ENCODE measurements at regions not wholly inside any gene's neighbourhood (a gene's known extent, or its start where the extent isn't known, plus 50 kb on each side); places are given as distances from the start of the nearest gene placed in this dataset.

DNA sequence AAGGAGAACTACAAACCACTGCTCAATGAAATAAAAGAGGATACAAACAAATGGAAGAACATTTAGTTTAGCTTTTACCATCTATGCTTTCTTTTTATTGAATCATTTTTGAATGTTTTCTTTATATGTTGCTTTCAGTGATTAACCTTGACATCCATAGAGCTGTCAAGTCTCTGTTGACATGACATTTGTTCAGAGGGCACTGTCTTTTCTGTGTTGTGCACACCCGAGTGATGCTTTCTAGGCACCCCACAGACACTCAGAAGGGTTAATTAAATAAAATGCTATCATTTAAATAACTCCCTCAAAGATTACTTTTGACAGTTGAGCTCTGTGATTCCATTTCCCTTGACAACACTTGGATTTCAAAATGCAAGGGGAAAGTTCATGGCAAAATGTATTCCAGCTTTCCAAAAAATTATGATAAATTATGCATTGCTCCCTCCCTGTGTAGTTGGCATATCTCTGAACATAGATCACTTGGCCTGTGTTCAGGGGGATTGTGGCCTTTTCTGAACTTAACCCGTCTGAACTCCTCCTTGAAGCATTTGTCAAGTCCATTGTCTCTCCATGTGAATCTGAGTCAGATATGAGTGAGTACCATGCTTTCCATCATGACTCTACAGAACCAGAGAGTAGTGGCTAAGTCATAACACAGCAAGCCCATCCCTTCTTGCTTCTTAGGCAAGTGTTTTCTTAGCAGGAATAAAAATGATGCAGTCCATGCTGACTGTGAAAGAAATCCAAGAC is 372.6 kb downstream of the RPRM start:
- no peak for DNase-seq (ENCODE audit: low spot score)

DNA sequence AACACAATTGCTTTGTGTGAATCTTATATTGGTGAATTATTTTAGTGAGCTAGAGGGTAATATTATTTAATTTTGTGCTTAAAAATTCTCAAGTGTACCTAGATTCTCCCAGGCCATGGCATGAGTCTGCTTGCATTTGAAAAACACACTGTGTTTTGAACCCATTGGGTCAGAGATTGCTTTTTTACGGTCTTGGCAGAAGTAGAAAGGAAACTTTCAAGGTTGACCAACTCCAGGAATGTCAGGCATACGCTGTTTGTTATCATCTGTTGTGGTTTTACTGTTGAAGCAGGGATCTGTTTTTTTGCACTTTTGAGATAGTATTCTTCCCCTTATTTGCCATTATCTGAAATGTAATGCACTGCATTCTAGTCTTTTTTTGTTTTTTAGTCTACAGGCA is 377.4 kb downstream of the RPRM start:
- no peak for DNase-seq (ENCODE audit: low spot score)

DNA sequence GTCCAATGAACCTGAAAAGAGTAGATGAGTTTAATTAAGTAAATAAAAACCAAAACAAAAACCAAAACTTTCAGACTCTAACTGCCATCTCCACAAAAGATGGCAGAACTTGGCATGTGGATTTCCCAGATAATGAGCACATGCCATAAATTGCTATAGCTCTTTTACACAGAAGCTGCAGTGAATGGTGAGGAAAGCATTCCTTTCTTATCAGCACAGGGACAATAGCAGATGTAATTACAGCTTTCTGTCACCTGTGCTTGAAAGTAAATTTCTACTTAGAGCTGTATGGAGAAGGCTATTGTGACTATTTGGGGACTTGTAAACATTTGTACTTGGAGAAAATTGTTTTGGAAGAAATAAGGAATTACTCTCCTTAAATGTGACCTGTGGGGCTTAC is 378.4 kb downstream of the RPRM start:
- DNase-seq (ENCODE audit: low spot score) = no peak

DNA sequence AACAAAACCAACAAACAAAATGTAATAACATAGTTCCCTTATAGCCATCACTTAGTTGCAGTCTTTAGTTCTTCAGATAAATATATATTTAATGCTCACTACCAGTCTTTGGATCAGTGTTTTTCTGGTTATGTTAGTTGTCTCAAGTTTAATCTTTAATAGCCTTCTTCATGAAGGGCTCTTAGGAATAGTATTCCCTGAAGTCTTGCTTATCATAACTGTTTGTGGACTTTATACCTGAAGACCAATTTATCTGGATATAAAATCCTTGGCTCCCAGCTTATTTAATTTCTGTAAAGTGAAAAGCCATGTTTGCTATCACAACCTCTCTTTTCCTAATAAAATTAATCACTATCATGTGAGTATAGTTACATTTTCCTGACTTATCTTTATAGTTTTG is 379.7 kb downstream of the ARL6IP6 start:
- no peak for DNase-seq (ENCODE audit: low spot score)

DNA sequence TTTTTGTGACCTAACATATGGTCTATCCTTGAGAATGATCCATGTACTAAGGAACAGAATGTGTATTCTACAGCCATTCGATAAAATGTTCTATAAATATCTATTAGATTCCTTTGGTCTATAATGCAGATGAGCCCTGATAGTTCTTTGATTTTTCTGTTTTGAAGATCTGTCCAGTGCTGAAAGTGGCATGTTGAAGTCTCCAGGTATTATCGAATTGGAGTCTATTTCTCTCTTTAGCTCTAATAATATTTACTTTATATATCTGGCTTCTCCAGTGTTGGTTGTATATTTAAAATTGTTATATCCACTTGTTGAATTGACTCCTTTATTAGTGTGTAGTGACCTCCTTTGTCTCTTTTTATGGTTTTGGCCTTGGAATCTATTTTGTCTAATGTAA is 377.9 kb downstream of the ARL6IP6 start:
- DNase-seq (ENCODE audit: low spot score) = no peak

DNA sequence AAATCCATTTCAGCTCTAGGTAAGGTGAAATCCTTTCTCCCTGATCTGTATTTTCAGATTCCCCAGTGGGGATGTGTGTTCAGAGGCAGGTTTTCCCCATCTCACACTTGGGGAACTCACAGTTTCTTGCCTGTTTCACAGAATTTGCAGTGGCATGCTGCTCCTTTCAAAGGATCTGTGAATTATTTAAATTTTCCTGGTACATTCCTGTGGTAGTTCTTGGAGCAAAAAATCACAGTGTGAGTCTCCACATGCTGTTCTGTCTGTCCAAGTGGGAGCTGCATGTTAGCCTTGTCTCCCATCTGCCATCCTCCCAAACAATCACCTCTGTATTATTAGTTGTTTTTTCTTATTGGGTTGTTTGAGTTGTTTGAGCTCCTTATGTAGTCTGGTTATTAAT is 372.9 kb downstream of the ARL6IP6 start:
- DNase-seq (ENCODE audit: low spot score) = no peak

DNA sequence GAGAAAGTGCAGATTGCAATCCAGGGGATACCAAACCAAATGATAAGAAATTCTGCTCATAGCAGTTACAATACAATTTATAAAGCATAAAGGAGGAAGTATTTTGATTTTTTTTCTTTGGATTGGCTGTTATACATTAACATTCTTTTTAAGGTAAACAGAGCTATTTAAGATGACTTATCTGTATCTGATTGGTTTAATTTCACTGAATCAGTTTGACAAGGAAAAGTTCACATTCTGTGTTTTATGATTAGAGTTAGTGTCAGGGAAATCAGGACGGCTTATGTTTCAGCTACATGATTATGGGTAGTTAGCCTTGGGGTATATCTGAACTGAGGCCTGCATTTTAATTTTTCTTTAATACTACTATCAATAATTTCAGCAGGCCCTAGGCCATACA is 360.9 kb downstream of the ARL6IP6 start:
- DNase-seq (ENCODE audit: low spot score) = no peak

DNA sequence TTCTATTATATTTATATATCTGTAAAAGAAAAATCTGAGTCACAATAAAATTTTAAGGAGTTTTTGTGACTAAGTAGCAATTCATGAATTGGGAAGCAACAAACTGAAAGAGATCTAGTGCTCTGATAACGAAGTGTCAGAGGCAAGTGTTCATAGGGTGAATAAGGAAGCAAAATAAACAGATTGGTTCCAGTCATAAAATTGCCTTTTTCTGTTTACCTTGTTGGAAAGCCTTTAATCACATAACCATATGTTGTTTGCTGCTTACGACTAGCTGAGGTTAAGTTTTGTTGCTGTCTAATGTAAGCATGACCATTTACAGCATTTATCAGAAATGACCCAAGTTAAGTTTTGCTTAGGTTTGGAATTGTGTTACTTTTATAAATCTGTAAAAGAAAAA is 358.9 kb downstream of the ARL6IP6 start:
- no peak for DNase-seq (ENCODE audit: low spot score)

DNA sequence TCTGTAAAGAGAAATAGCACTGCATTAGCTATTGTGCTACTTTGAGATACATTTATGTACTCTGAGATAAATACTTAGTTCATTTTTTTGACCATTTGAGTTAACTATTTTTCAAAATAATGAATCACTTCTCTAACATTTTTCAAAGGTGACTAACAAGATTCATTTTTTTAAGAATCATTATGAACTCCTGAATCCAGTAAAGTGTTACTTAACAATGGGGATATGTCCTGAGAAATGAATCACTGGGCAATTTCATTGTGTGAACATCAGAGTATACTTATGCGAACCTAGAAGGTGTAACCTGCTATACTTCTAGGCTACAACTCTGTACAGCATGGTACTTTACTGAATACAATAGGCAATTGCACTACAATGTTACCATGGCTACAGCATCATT is 355.8 kb downstream of the ARL6IP6 start:
- DNase-seq (ENCODE audit: low spot score) = no peak

DNA sequence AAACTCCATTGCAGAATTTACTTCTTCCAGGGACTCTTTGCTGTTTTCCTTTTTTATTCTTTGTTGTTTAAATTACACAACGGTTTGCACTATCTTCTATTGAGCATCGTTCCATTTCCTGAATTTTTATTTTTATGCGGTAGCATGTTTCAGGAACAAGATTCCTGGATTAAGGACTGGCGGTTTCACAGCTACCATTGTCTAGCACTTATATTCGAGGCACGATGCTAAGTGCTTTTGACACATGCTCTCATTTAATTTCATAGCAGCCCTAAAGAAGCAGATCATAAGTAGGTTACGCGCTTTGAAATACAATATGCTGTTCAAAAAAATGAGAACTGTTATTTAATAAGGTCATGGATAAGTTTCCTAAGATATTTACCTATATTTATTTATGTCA is 354.4 kb downstream of the ARL6IP6 start:
- DNase-seq (ENCODE audit: low spot score) = no peak

DNA sequence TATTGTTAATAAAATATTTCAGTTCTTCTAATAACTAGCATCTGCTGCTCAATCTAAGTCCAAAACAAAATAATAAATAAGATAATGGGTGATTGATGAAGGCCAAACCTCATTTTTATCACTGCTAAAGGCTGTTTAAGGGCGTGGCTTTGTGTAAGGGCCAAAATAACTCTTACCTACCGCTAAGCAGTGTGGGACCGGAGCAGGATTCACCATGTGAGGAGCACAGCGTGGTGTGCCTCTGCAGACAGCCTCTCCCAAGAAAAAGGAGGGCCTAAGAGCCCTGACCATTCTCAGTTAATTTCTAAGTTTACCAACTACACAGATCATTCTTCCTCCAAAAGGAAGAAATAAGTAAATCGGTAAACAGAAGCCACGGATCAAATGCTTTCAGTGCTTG is 353.7 kb downstream of the ARL6IP6 start:
- DNase-seq (ENCODE audit: low spot score) = no peak

DNA sequence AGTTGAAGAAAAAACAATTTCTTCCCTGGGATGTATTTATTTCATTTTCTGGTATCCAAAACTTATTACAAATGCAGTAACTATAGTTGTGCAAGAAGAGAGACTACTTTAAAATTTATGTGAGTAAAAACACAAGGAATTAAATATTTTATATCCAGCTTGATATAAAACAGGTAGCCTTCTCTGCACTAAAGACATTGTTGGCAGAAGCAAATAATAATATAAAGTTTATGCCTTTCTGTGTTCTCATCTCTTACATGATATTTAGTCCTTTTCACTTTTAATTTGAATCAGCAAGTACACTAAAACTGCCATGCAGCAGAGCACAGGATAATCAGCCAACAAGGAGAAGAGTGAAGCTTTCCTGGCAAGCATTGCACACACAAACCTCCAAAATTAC is 352.7 kb downstream of the ARL6IP6 start:
- DNase-seq (ENCODE audit: low spot score) = no peak

DNA sequence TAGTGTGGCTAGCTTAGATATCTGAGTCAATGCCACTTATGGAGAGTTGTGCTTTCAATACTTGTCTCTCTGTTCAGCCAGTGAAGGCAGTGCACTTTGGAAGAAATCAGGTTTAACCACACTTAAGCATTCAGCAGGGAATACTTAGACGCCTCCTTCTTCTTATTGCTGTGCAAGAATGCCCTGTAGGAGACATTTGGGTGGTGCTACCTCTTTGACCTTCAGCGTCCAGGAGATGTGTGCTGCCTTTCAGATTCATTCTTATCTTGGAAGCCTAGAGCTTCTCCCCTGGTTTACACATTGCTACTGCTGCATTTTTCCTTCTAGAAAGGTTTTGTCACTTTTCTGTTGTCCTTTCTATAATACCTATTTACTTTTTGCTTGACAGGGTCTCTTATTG is 350.5 kb downstream of the ARL6IP6 start:
- no peak for DNase-seq (ENCODE audit: low spot score)

DNA sequence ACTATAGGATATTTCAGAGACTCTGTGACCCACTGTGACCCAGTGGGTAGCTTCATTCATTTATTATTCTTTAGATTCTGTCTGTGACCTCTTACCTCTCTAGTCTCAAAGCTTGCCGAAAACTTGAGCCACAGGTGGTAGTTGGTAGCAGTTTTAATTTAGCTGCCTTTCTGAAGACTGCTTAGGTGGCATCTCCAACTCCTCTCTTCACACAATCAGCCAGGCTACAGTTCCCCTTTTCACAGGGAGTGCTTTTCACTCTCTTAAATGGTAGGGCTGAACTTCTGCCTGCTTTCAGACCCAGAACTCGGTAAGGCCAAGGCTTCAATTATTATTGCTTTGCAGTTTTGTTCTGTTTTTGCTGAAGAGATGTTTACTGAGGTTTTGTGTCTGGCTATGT is 349.6 kb downstream of the ARL6IP6 start:
- DNase-seq (ENCODE audit: low spot score) = no peak

DNA sequence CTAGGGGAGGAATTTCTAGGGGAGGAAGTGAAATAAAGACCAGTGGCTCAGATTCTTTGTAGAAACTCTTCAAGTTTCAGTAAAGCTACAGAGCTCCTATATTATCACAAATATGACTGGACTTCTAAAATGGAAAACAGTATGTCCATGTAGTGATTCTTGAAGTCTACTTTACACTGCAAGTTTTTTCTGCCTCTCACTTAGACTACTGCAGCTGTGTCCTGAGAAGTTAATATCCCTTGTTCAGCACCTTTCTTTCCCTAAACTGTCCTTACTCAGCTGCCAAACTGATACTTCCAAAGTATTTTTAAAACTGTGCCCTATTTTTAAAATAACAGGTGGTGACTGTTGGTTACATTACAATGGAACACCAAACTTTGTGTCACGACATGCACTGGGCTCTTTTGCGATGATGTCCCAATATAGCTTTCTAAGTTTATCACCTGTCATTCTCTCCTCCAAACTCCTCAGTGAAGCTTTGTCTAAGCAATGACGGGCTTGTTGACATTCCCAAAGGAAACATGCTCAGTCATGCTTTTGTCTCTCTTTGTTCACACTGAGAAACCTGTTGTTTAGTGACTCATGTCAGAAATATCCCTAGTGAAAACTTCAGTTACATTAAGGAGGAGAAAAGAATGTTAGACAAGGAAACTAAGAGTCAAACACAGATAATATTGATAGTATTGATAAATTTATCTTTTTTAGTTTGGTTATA is 341.1 kb downstream of the ARL6IP6 start:
- no peak for DNase-seq (ENCODE audit: low spot score)

DNA sequence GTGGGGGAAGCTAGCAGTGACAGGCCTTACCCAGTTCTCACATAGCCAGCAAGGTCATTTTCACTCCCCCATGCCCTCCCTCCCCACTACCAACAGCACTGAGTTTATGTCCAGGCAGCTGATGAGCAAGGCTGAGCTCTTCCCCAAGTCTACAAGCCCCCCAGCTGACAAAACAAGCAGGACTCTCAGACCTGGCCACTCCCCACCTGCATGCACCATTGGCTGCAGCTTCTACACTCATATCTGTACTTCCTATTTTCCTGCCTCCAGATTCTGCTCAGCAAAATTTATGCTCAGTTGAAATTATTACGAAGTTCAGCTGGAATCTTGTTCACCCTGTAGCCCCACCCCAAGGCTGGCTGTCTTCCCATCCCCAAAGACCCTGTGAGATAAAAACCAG is 339.3 kb downstream of the ARL6IP6 start:
- no peak for DNase-seq (ENCODE audit: low spot score)

DNA sequence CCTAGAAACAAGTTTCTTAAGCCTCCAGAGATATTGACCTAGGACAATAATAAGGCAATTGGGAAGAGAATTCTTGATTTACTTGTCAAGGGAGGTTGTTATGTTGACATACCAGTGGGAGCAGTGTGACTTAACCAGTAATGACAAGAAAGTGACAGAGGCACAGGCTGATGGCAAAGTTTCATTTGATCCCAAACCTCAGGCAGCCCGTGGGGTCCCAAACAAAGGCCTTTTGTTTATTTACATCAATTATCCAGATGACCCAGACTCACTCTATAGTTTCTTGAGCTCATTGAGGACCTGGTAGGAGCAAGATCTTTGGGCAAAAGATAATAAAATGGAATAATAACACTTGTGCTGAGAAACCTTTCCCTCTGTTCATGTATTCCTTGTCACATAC is 336.8 kb downstream of the ARL6IP6 start:
- no peak for DNase-seq (ENCODE audit: low spot score)

DNA sequence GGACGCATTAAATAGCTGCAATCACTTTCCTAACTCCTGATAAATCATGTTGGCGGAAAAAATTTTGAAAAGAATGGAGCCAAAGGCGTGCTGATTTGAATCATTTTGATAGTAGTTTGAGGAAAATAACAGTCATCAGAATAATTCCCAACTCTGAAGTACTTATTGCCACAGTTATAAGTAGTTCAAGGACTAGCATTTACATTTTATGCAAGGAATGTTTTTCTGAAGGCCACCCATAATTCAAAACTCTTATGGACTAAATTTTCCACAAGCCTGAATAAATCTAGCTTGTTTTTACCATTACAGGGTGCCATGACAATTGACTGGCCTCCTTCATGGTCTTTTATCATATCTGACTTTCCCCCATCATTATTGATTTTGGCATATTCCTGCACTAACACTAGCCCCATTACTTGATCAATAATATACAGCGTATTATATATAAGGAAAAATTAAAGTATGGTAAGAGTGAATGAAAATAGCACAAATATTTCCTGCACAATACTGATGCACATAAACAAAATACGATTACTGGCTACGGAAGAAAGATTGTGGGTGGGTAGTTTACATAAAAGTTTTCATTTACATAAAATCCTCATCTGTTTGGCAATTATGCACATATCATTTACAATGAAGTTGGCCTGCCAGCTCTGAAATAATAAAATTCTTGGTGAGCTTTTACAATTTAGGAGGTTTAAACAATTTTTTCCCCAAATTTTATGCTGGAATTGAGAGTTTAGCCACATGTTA is 334.6 kb downstream of the ARL6IP6 start:
- DNase-seq (ENCODE audit: low spot score) = no peak

DNA sequence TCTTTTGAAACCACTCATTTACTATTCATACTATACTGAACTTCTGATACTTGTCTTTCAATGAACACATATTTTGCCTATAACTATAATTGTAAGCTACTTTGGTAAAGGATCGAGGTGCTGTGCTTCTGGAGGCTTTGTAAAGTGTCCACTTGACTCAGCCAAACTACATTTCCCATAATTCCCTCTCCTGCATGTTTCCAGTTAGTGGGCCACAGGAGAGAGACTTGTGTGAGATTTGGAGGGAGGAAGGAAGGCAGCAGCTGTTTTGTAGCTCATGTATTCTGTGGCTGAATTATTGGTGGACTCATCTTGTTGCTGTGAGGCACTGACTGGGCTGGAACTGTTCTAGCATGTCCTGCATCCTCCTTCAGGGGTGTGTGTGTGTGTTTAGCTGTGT is 328.8 kb downstream of the ARL6IP6 start:
- no peak for DNase-seq (ENCODE audit: low spot score)

DNA sequence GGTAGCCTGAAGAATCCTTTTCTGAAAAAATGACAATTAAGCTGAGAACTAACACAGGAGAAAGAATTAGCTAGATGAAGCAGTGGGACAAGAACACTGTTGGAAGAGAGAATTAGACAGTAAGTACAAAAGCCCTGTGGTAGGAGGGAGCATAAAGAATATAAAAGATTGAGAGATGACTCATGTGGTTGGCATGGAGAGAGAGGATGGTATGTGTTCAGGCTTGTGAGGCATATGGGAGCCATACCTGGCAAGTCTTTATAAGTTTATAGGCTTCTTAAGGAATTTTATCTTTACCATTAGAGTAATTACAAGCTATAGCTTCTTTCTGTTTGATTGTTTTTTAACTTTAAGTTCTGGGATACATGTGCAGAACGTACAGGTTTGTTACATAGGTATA is 325.0 kb downstream of the ARL6IP6 start:
- DNase-seq (ENCODE audit: low spot score) = no peak

DNA sequence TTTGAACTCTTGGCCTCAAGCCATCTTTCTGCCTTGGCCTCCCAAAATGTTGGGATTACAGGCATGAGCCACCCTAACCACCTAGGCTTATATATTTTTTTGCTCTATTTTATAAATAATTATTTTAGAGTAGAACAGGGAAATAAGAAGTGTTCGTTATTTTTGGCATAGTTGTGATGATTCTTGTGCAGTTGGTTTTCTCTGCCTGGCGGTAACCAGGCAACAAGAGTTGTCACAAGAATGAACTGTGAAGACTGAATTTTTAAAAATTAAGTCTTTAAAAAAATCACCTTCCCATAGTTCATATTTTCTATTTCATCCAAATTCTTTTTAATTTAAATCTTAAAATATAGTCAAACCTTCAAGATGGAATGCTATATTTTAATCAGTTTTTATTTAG is 310.2 kb downstream of the ARL6IP6 start:
- DNase-seq (ENCODE audit: low spot score) = no peak

DNA sequence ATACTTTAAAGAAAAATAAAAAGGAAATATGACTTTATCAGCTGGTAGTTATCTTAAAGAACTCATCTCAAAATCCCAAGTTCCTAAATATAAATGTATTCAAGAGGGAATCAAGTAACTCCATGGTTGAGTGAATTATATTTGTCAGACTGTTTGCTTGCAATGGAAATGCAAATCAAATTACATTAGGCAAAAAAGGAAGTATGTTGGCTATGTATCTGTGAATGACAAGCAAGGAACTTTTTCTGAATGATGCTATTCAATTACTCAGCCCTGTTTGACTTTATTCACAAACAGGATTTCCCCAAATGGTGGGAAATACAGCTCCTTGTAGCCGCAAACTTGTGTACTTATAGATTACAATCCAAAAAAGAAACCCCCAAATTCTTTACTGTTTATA is 309.1 kb downstream of the ARL6IP6 start:
- no peak for DNase-seq (ENCODE audit: low spot score)

DNA sequence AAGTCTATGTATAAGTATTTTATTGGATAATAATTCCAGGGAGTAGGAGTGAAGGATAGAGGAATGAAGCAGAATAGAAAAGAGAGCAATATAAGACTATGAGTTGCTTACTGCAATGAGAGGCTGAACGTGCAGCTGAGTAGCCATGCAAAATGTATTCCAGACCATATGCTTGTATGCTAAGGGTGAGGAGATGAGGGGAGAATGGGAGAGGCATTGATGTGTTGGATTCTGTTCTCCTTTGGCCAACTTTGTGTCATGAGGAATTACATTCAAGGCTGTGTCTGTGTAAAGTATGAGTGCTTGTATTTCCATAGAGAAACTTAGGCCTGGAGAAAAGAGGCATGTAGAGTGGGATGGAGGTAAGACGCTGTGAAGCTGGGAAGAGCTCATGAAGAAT is 301.8 kb downstream of the ARL6IP6 start:
- DNase-seq (ENCODE audit: low spot score) = no peak
